DMS 273 (cell line): ENCODE measurements at regions not wholly inside any gene's neighbourhood (a gene's known extent, or its start where the extent isn't known, plus 50 kb on each side); places are given as distances from the start of the nearest gene placed in this dataset.
A peak's percentile ranks its signal among the peaks of the same experiment; 100 is the strongest.

ENCODE experiments used
- DNase-seq: peaks from one replicate; lab custom pipeline; 2025; ENCODE audit not compliant: unreplicated experiment; lab: John Stamatoyannopoulos, UW

DNA sequence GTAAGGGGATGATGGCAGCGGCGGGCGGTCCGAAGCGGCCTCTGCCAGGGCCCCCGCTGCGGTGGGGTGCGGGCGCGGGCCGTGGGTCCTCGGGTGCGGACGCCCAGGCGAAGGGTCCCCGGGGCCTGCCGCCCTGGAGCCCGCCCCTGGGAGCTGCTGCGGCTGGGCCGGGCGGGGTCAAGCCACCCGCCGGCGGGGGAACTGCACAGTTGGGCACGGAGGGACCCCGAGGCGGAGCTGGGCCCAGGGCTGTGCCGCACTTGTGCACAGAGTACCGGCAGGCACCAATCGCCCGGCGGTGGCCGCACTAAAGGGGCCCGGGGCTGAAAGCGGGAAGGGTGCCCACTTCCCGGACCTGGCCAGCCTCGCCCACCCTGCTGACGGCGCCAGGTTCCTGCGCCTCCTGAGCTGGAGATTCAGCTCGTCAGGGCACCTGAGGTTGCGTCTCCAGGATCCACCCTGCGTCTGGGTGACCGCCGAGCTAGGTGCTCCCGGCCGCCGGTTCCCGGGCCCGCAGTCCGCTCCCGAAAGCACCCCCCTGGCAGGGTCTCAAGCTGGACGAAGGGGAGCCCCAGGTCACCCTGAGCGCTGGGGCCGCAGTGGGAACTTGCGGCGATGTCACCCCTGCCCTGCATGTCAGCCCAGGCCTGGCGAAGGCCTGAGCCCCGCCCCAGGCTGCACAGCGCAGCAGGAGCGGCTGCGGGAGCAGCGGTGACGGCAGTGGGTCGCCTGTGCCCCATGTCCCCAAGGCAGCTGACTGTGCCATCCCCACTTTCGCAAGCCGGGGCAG lies 56.7 kb upstream of the ETV3 start:
- no peak for DNase-seq

GRCh38 chr1:157193702-157194391 lies 55.7 kb upstream of the ETV3 start:
- peak; percentile 86 for DNase-seq

GRCh38 chr1:157193219-157193618 lies 55.0 kb upstream of the ETV3 start:
- no peak for DNase-seq

GRCh38 chr1:157189986-157190982 lies 52.1 kb upstream of the ETV3 start:
- DNase-seq, result no peak

- DNase-seq, result no peak
Observed at GRCh38 chr1:157189096-157189495, 50.9 kb upstream of the ETV3 start.
